HG02840 (cell line): ENCODE measurements at regions not wholly inside any gene's neighbourhood (a gene's known extent, or its start where the extent isn't known, plus 50 kb on each side); places are given as distances from the start of the nearest gene placed in this dataset.

ENCODE experiments used
- ATAC-seq: cut with Tn5 transposase; IDR thresholded peaks from one replicate; pipeline ENCODE4 v1.9.1; 2021; ENCODE audit warnings: mild to moderate bottlenecking, moderate library complexity, moderate number of reproducible peaks; ENCODE audit not compliant: unreplicated experiment, low FRiP score

GRCh38 chr4:98210281-98210680 is 50.9 kb upstream of the RAP1GDS1 start:
- ATAC-seq: no peak

DNA sequence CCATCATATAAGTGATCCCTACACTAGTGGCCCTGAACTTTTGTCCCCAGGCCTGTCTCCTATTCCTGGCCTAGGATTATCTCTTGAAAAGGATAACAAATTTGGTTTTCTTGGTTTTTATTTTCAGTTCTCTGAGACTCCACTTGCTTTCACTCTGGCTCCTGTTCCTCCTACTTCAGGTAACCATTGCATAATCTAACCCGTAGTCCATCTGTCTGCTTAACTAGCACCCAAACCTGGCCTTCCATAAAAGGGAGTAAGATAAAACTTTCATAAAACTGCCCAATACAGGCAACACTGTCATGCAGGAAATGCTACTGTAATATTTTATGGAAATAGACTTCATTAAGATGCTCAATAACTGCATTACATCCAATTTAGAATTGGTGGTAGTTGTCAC is 52.1 kb upstream of the RAP1GDS1 start:
- no peak for ATAC-seq

DNA sequence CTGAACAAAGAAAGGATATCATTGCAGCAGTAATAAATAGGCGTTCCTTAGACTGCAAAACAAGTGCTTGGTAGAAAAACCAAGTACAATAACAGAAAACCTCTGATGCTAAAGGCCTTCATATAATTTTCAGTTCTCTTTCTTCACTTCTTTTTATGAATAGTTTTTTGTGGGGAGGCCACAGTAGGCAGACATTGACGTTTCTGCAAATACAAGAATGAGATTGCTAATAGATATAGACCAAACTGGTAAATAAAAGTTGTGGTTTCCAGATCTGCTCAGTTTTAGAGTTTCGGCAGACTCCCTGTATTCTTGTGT is 57.0 kb upstream of the RAP1GDS1 start:
- ATAC-seq: peak; percentile 52

DNA sequence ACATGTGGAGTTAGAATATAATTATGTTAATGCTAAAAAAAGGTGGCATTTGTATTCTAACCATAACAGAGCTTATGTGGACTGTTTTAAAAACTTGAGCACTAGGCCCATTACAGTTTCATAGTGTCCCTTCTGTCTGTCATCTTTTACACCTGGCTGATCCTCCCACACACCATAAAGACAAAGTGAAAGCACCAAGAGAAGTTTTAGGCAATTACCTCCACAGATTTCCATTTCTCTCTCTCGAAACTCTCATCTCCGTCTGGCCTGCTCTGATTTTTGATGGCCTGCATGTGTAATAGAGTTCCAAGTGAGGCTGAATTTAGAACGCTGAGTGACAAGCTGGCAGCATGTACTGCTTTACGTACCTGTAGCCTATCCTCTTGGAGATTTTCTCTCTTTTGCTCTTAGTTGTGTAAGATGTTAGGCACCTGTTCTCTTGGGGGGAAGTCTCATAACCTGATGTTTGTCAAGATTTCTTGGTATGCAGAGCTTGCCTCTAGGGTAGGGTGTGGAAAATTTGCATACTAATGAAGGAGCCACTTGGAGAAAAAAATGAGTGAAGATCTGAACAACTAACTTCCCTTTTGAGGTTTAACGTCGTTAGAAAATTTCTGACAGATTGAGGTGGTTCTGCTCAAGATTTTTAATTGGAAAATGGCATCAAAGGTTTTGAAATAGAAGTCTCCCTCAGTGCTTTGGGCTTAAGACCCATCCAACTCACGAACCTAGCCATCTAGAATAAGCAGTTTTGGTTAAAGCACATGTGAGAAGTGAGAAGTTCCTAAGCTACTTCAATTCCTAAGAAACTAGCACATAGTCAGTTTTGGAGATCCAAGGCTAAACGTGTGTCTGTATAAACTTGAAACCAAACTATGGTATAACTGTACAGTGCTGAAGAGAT is 57.6 kb upstream of the RAP1GDS1 start:
- peak; percentile 79 for ATAC-seq

- ATAC-seq: no peak
Observed at GRCh38 chr4:98202907-98203306, 58.3 kb upstream of the RAP1GDS1 start.

DNA sequence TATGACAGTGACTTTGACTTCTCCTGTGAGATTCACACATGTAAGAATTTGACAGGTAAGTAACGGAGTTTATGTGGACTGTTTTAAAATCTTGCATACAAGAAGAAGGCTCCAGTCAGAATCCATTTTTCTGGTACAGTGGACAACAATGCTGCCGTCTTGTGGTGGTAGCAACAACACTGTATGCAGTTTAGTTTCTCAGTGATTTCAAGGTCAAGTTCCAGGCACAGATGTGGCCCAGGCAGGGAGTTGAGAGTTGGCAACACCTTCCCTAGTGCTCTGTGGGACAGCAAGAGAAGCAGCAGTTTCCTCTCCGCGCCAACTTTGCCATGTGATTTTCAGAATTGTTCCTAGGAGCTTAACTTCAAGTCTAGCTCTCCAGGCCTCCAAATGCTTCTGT is 56.0 kb upstream of the STPG2 start:
- ATAC-seq: no peak

DNA sequence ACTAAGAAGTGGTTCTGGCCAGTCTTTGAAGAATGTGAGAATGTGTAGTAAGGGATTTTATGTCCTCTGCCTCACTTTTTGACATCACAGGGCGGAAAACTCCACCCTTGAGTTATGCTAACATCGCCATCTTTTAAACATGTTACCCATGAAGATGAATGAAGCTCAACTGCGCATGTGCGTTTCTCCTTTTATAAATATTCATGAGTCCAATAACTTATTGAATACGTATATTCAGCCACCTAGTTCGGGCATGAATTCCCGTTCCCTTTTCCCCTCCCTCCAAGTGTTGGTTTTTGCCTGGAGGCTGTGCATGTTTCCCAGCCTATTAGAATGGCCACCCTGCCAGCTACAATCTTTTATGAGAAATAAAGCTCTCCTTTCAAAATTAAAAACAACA is 51.7 kb upstream of the STPG2 start:
- no peak for ATAC-seq

- ATAC-seq: no peak
Observed at GRCh38 chr4:98193459-98194105, 50.3 kb upstream of the STPG2 start.
